SK-N-MC (cell line): ENCODE measurements at regions not wholly inside any gene's neighbourhood (a gene's known extent, or its start where the extent isn't known, plus 50 kb on each side); places are given as distances from the start of the nearest gene placed in this dataset.

Source experiments
- DNase-seq: peaks from one replicate; pipeline ENCODE4 v3.0.0-alpha.2; 2011; ENCODE audit warnings: low read depth, low spot score
- H3K27ac ChIP-seq: fragments of 200-600 bp; sonication (generic); 2 replicates; pipeline ENCODE4 v1.5.1; 2016; ENCODE audit warnings: mixed run types
- H3K36me3 ChIP-seq: fragments of 200-600 bp; sonication (generic); 2 replicates; pipeline ENCODE4 v1.6.1; 2017; ENCODE audit warnings: antibody characterized with exemption, low read length, mixed read lengths; ENCODE audit not compliant: insufficient read depth
- H3K4me3 ChIP-seq: fragments of 200-600 bp; sonication (generic); 2 replicates; pipeline ENCODE4 v1.5.1; 2016
- H3K9ac ChIP-seq: fragments of 200-600 bp; sonication (generic); 2 replicates; pipeline ENCODE4 v1.8.0; 2017; ENCODE audit warnings: mixed run types, mixed read lengths; ENCODE audit not compliant: insufficient read length
- H3K9me3 ChIP-seq: fragments of 200-600 bp; sonication (generic); 2 replicates; pipeline ENCODE4 v1.6.1; 2017; ENCODE audit warnings: low read depth, mild to moderate bottlenecking, antibody characterized with exemption, low read length, moderate library complexity, mixed read lengths
- EZH2 ChIP-seq: fragments of 200-600 bp; sonication (generic); IDR thresholded peaks from one replicate; pipeline ENCODE4 v1.6.1; 2017; ENCODE audit warnings: antibody characterized with exemption
- FOXP2 ChIP-seq: optimal IDR thresholded peaks from 2 replicates; pipeline ENCODE3; 2011; ENCODE audit warnings: mild to moderate bottlenecking, moderate library complexity; ENCODE audit not compliant: insufficient read depth; ENCODE audit errors: extremely low read length, control extremely low read depth
- POLR2AphosphoS5 ChIP-seq: IDR thresholded peaks from 2 replicates; pipeline ENCODE4 v1.6.1; 2012; ENCODE audit warnings: mild to moderate bottlenecking, low read depth, low read length, borderline replicate concordance

GRCh38 chr4:151831526-151831925 lies 70.7 kb upstream of the GATB start:
- no peak for TF ChIP-seq FOXP2
- no peak for TF ChIP-seq EZH2
- no peak for TF ChIP-seq POLR2AphosphoS5
- DNase-seq: no peak
- H3K9me3 ChIP-seq: no peaks in the 10 kb centered on the region
- H3K36me3 ChIP-seq: no peaks in the 10 kb centered on the region
- no peak overlapping the region for H3K27ac ChIP-seq
- H3K4me3 ChIP-seq: no peak overlapping the region
- H3K9ac ChIP-seq: no peak overlapping the region

- no peak overlapping the region for H3K4me3 ChIP-seq
- H3K27ac ChIP-seq: no peak overlapping the region
- H3K36me3 ChIP-seq: no peaks in the 10 kb centered on the region
- H3K9me3 ChIP-seq: no peaks in the 10 kb centered on the region
- DNase-seq: no peak
- no peak for TF ChIP-seq FOXP2
- TF ChIP-seq POLR2AphosphoS5: no peak
- H3K9ac ChIP-seq: no peak overlapping the region
Measured at GRCh38 chr4:151830168-151830567, 69.4 kb upstream of the GATB start.

GRCh38 chr4:151829309-151829708 lies 68.5 kb upstream of the GATB start:
- no peaks in the 10 kb centered on the region for H3K36me3 ChIP-seq
- DNase-seq: no peak
- H3K27ac ChIP-seq: no peak overlapping the region
- no peak for TF ChIP-seq EZH2
- TF ChIP-seq POLR2AphosphoS5: no peak
- TF ChIP-seq FOXP2: no peak
- H3K4me3 ChIP-seq: no peak overlapping the region
- H3K9ac ChIP-seq: no peak overlapping the region
- H3K9me3 ChIP-seq: no peaks in the 10 kb centered on the region

- no peaks in the 10 kb centered on the region for H3K9me3 ChIP-seq
- no peak overlapping the region for H3K9ac ChIP-seq
- DNase-seq: no peak
- TF ChIP-seq FOXP2 (no peak), POLR2AphosphoS5 (no peak), EZH2 (no peak)
- H3K4me3 ChIP-seq: no peak overlapping the region
- no peaks in the 10 kb centered on the region for H3K36me3 ChIP-seq
- H3K27ac ChIP-seq: no peak overlapping the region
Measured at GRCh38 chr4:151824656-151825055, 63.8 kb upstream of the GATB start.

- no peak for DNase-seq
- Histone ChIP-seq H3K9ac (no peak overlapping the region), H3K36me3 (no peaks in the 10 kb centered on the region), H3K4me3 (no peak overlapping the region), H3K9me3 (no peaks in the 10 kb centered on the region), H3K27ac (no peak overlapping the region)
- TF ChIP-seq POLR2AphosphoS5 (no peak), FOXP2 (no peak), EZH2 (no peak)
Measured at GRCh38 chr4:151822331-151822730, 61.5 kb upstream of the GATB start.

GRCh38 chr4:151820004-151820403 lies 59.2 kb upstream of the GATB start:
- Histone ChIP-seq H3K9me3 (no peaks in the 10 kb centered on the region), H3K36me3 (no peaks in the 10 kb centered on the region), H3K9ac (no peak overlapping the region), H3K27ac (no peak overlapping the region), H3K4me3 (no peak overlapping the region)
- no peak for DNase-seq
- no peak for TF ChIP-seq EZH2
- no peak for TF ChIP-seq FOXP2

GRCh38 chr4:151811403-151811802 lies 50.6 kb upstream of the GATB start:
- Histone ChIP-seq H3K4me3 (no peak overlapping the region), H3K9ac (no peak overlapping the region), H3K36me3 (no peaks in the 10 kb centered on the region), H3K9me3 (no peaks in the 10 kb centered on the region), H3K27ac (no peak overlapping the region)
- TF ChIP-seq FOXP2: no peak
- TF ChIP-seq EZH2: no peak
- no peak for TF ChIP-seq POLR2AphosphoS5
- no peak for DNase-seq
